ENCODE measurements at regions not wholly inside any gene's neighbourhood (a gene's known extent, or its start where the extent isn't known, plus 50 kb on each side); places are given as distances from the start of the nearest gene placed in this dataset.

DNA sequence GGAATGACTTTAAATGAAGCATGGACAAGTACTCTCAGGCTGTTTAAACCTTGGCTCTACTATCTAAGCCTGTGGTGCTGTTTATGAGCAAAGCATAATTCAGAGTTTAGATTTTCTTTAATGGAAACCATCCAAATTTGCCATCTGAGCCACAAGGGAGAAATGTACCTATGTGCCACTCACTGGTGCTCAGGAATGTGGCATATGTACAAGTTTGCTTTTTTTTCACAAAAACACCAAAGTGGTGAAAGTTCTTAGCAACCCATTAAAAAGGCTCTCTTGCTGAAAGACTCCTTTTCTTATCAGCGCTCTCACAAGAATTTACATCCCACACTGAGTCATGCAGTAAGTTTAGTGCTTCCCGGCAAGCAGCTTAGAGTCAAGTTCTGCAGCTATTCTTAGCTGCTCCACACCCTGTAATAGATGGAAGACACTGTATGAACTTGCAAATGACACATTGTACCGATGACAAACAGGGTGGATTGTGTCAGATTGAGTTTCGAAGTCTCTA lies 57.3 kb upstream of the MLIP start:
- H2AFZ ChIP-seq (ENCODE audit: low read length), result no peak overlapping the region
- DNase-seq (ENCODE audit: low read depth in 1 of 2, low spot score in 2 of 2) (no peak), FAIRE-seq (peak; percentile 72)
- TF ChIP-seq MAX (IDR thresholded peaks at IDR 0.05) (no peak), SP2 (IDR thresholded peaks at IDR 0.05; ENCODE audit: low read length) (no peak)

More for the DNA sequence above, 57.3 kb upstream of the MLIP start:
- H3K23ac ChIP-seq (ENCODE audit: insufficient read length), result no peak overlapping the region
- no peak overlapping the region for H3K4ac ChIP-seq (replicated peaks; ENCODE audit: insufficient read length, low read depth, low read length)
- no peaks in the 10 kb centered on the region for H4K20me1 ChIP-seq (replicated peaks in 1 of 2; ENCODE audit: control insufficient read depth in 1 of 2, insufficient read depth in 2 of 2, low read length in 2 of 2)
- H2AK5ac ChIP-seq (ENCODE audit: low read depth, low read length), result no peak overlapping the region
- no peak overlapping the region for H2BK120ac ChIP-seq (replicated peaks; ENCODE audit: low read depth, low read length)
- ChIA-PET POLR2A (ENCODE audit: partially characterized antibody) (no interaction called here), CTCF (ENCODE audit: partially characterized antibody) (interaction anchor here (0.7 to 1.2 kb wide), 3 partner anchors 27 to 962 kb away, joined by 3 to 4 read pairs (median 3); no protein-coding TSS in a partner anchor)
- H3K23me2 ChIP-seq (ENCODE audit: low read depth, low read length), result no peaks in the 10 kb centered on the region
- H3K4me2 ChIP-seq (ENCODE audit: insufficient read depth in 1 of 2, low read depth in 2 of 2, low read length in 2 of 2), result no peak overlapping the region
- H3K14ac ChIP-seq (ENCODE audit: insufficient read length), result no peak overlapping the region
- H4K91ac ChIP-seq (replicated peaks; ENCODE audit: insufficient read length, low read length), result no peak overlapping the region
- no peaks in the 10 kb centered on the region for H3K79me2 ChIP-seq (ENCODE audit: control insufficient read depth in 1 of 2, insufficient read depth in 2 of 2, low read length in 2 of 2)
- no peak overlapping the region for H3K18ac ChIP-seq (ENCODE audit: extremely low read depth, low read length)
- no peak overlapping the region for H4K8ac ChIP-seq (ENCODE audit: extremely low read depth, insufficient read depth, low read length)
- H2BK5ac ChIP-seq (ENCODE audit: low read depth, low read length), result no peak overlapping the region
- H3K27ac ChIP-seq (ENCODE audit: low read depth, low read length), result no peak overlapping the region
- no peaks in the 10 kb centered on the region for H3K9me3 ChIP-seq (ENCODE audit: insufficient read depth in 2 of 2, low read depth in 1 of 2, low read length in 1 of 2)
- no peaks in the 10 kb centered on the region for H3K79me1 ChIP-seq (ENCODE audit: low read depth, low read length)
- no peak overlapping the region for H2BK15ac ChIP-seq (ENCODE audit: low read length)
- no peaks in the 10 kb centered on the region for H3K36me3 ChIP-seq (ENCODE audit: control insufficient read depth in 2 of 4, insufficient read depth in 4 of 4, low read length in 3 of 4)
- H4K5ac ChIP-seq (ENCODE audit: insufficient read length, low read depth, low read length), result no peak overlapping the region
- no peaks in the 10 kb centered on the region for H3K4me1 ChIP-seq (replicated peaks in 1 of 4; ENCODE audit: control insufficient read depth in 3 of 4, insufficient read depth in 4 of 4, low read length in 3 of 4)
- 82% methylated on average over 4 of the region's 4 CpGs; no CpG with 5 or more reads in 1 of the 2 experiments for WGBS, 2 experiments (ENCODE audit: extremely low coverage in 1 of 2, insufficient coverage in 1 of 2, insufficient read length in 1 of 2, insufficient replicate concordance in 2 of 2, low coverage in 1 of 2, low lambda C conversion rate in 2 of 2, missing lambda C conversion rate in 1 of 2)
- H3K4me3 ChIP-seq (ENCODE audit: extremely low read depth in 1 of 4, insufficient read depth in 2 of 4, low read depth in 3 of 4, low read length in 4 of 4), result no peak overlapping the region
- H3K56ac ChIP-seq (replicated peaks; ENCODE audit: insufficient read length, low read depth, low read length), result no peak overlapping the region
- no peak overlapping the region for H3K9ac ChIP-seq (replicated peaks in 1 of 4; ENCODE audit: extremely low read depth in 1 of 4, low read depth in 3 of 4, low read length in 3 of 4)
- H3K27me3 ChIP-seq (replicated peaks in 1 of 4; ENCODE audit: control insufficient read depth in 3 of 4, extremely low read depth in 1 of 4, insufficient read depth in 3 of 4, low read length in 3 of 4), result no peaks in the 10 kb centered on the region
- H2BK12ac ChIP-seq (ENCODE audit: low read depth, low read length), result no peak overlapping the region
- H2BK20ac ChIP-seq (ENCODE audit: low read length), result no peak overlapping the region

All from H1 (cell line).